ENCODE measurements at regions not wholly inside any gene's neighbourhood (a gene's known extent, or its start where the extent isn't known, plus 50 kb on each side); places are given as distances from the start of the nearest gene placed in this dataset.

GRCh38 chr16:50984688-50985087 lies 166.4 kb downstream of the SALL1 start:
- DNase-seq: no peak
- TF ChIP-seq CTCF (IDR thresholded peaks at IDR 0.05): no peak
- no peak overlapping the region for H3K4me3 Mint-ChIP-seq
- H3K9me3 Mint-ChIP-seq: peaks cover 14% of the 10 kb centered on the region
- no peak overlapping the region for H3K27ac Mint-ChIP-seq
- no peaks in the 10 kb centered on the region for H3K36me3 Mint-ChIP-seq (ENCODE audit: low read depth)
- no peaks in the 10 kb centered on the region; the same call in 1 of the 2 replicates for H3K27me3 Mint-ChIP-seq (ENCODE audit: insufficient read depth)
- no peaks in the 10 kb centered on the region for H3K4me1 Mint-ChIP-seq (ENCODE audit: low read depth)

GRCh38 chr16:50982808-50983207 lies 168.3 kb downstream of the SALL1 start:
- no peak for DNase-seq
- Mint-ChIP-seq H3K4me3 (no peak overlapping the region), H3K9me3 (peaks cover 9% of the 10 kb centered on the region), H3K4me1 (ENCODE audit: low read depth) (no peaks in the 10 kb centered on the region), H3K27ac (no peak overlapping the region), H3K36me3 (ENCODE audit: low read depth) (no peaks in the 10 kb centered on the region), H3K27me3 (ENCODE audit: insufficient read depth) (no peaks in the 10 kb centered on the region; the same call in 1 of the 2 replicates)
- TF ChIP-seq CTCF (IDR thresholded peaks at IDR 0.05): no peak

- Mint-ChIP-seq H3K36me3 (ENCODE audit: low read depth) (no peaks in the 10 kb centered on the region), H3K4me1 (ENCODE audit: low read depth) (no peaks in the 10 kb centered on the region), H3K27me3 (ENCODE audit: insufficient read depth) (no peaks in the 10 kb centered on the region; the same call in 1 of the 2 replicates), H3K9me3 (peaks cover 7% of the 10 kb centered on the region), H3K4me3 (no peak overlapping the region), H3K27ac (no peak overlapping the region)
- no peak for TF ChIP-seq CTCF (IDR thresholded peaks at IDR 0.05)
- no peak for DNase-seq
Observed at GRCh38 chr16:50981951-50982350, 169.1 kb downstream of the SALL1 start.

- no peaks in the 10 kb centered on the region; the same call in 1 of the 2 replicates for H3K27me3 Mint-ChIP-seq (ENCODE audit: insufficient read depth)
- no peak overlapping the region for H3K27ac Mint-ChIP-seq
- no peak for DNase-seq
- no peak overlapping the region for H3K4me3 Mint-ChIP-seq
- H3K4me1 Mint-ChIP-seq (ENCODE audit: low read depth): no peaks in the 10 kb centered on the region
- no peak for TF ChIP-seq CTCF (IDR thresholded peaks at IDR 0.05)
- peaks cover 15% of the 10 kb centered on the region for H3K9me3 Mint-ChIP-seq
- H3K36me3 Mint-ChIP-seq (ENCODE audit: low read depth): no peaks in the 10 kb centered on the region
Observed at GRCh38 chr16:50980666-50981065, 170.4 kb downstream of the SALL1 start.

GRCh38 chr16:50979806-50980620 lies 171.1 kb downstream of the SALL1 start:
- no peak for DNase-seq
- Mint-ChIP-seq H3K9me3 (peaks cover 15% of the 10 kb centered on the region), H3K36me3 (ENCODE audit: low read depth) (no peaks in the 10 kb centered on the region), H3K4me1 (ENCODE audit: low read depth) (no peaks in the 10 kb centered on the region), H3K27ac (no peak overlapping the region), H3K27me3 (ENCODE audit: insufficient read depth) (no peaks in the 10 kb centered on the region; the same call in 1 of the 2 replicates), H3K4me3 (no peak overlapping the region)
- TF ChIP-seq CTCF (IDR thresholded peaks at IDR 0.05): no peak

Measured in HFFc6 (cell line).